Tongue (tissue), 1 donor: ENCODE measurements at regions not wholly inside any gene's neighbourhood (a gene's known extent, or its start where the extent isn't known, plus 50 kb on each side); places are given as distances from the start of the nearest gene placed in this dataset.
A peak's percentile ranks its signal among the peaks of the same experiment; 100 is the strongest.

ENCODE experiments used
- DNase-seq: peaks from one replicate; pipeline ENCODE4 v3.0.0-alpha.2; 2015

DNA sequence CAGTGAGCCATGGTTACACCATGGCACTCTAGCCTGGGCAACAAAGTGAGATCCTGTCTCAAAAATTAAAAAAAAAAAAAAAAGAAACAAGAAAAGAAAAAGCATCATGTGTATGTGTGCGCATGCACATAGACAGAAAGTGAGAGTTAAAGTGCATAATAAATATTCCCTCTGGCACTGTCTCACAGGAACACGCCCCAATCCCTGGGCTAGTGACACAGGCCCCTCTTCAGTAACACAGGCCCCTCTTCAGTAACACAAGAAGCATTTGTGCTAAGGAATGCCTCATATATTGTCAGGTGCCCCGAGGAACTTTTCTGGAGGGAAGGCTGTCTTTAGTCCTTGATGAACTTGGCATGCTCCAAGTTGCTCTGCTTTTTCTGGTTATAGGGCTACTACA is 57.5 kb downstream of the RPL27A start:
- DNase-seq, result no peak

DNA sequence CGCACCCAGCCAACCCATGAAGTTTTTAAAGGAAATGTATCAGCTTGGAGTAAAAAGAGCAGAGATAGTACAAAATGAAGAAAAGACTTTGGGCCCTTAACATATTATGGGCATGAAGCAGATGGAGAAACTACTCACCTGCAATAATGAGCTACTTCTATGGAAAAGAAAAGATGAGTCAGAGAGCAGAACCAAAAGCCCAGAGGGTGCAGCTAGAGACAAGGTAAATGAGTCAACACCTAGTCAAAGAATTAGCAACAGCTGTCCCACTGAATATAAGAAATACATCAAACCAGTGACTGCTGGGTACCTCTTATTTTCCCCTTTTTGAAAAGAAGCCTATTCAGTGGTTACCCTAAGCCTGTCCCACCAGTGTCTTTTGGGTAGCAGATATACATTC is 61.8 kb downstream of the RPL27A start:
- no peak for DNase-seq

DNA sequence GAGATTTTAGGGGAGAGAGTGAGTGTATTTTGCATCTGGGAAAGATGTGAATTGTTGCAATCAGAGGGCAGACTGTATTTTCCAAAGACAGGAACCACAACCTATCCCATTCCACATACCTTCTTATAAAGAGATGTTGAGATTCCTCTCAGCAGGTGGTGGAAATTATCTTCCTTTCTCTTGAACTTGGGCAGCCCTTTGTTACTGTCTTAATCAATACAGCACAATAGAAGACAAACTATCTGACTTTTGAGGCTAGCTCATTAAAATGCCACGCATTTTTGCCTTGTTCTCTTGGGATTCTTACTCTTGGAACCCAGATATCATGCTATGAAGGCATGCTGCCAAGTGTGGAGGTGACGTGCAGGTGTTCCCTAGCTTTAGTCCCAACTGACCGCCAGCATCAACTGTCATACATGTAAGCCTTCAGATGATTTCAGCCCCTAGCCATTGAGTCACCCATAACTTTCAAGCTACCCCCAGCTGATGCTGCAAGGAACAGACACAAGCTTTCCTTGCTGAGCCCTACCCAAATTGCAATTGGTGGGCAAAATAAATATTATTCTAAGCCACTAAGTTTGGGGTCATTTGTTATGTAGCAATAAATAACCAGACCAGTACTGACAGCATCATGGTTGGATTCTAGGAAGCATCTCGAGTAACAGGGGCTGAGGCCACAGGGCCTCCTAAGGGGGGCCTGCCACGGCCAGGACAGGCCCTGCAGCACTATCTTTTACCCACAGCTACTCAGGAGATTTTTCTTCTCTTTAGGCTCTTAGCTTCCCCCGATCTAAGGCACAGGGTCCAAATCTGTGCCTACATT is 63.0 kb downstream of the RPL27A start:
- DNase-seq, result no peak

DNA sequence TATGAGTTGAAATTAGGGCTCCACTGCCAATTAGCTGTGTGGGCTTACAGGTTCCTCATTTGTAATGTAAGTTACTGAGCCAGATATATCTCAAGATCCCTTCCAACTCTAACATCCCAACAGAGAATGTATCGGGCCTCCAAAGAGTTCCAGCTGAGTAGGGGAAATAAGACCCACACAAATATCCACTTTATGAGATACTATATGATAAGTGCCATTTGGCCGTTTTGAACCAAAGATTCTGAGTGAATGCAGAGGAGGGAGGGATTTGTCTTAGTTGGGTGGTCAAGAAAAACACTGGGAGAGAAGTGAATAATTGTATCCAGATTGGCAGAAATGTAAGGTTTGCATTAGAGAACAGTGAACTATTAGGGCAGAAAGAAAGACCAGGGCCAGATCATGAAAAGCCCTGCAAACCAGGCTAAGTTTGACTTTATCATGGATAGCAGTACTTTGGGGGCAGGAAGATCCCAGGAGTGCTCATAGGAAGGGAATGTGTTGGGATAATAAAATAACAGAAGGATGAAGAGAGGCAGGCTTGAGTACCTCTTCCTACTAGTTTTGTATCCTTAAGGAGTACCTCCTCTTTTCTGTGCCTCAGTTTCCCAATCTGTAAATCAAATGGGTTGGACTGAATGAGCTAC is 63.9 kb downstream of the RPL27A start:
- no peak for DNase-seq

DNA sequence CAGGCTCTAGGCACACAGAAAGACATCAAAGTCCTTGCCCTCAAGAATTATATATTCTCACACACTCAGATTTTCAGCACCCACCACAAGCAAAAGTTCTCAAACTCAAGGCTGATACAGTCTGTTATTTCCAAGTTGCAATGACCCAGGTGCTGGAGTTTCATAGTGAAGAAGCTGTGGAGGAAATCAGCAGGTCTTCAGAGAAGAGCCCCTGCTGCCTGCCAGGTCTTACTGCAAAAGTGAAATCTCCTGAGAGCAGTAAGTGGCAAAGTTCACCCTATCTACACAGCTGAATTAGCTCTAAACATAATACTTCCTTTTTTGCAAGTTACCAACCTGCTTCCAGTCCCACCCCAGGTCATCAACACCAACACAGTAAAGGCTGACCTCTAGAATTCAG is 64.6 kb downstream of the RPL27A start:
- DNase-seq, result no peak

DNA sequence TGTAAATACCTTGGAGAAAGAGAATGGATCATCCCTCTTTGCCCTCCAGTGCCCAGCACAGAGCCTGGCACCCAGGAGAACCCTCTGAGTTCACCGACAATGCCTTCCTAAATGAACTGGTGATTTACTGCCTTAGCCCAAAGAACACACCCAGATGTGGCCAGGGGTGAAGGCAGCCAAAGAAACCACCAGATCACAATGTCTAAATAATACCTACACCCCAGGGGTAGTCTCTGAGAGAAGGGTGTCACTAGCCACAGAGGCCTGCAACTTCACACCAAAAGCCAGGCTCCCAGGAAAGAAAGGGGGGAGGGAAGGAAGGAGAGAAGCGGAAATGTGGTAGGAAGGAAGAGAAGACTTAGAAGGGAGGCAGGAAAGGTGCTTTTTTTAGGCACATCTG is 65.7 kb downstream of the RPL27A start:
- DNase-seq, result no peak

DNA sequence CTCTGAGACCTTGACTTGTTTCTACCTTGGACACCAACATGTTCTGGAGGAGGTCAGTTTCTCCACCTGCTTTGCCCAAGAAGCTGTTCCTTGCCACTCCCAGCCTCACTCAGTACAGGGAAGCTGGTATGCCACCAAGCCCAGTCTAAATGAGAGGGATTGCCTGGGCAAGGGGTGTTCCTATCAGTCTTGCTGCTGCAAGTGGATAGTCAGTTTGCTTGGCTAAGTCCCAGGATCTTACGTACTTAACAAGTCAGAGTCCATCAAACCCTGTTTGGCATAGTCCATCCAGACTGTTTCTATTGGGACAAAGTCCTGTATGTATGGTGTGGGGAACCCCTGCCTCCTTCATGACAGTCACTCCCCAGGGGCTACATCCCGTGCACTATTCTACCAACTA is 66.6 kb downstream of the RPL27A start:
- no peak for DNase-seq

DNA sequence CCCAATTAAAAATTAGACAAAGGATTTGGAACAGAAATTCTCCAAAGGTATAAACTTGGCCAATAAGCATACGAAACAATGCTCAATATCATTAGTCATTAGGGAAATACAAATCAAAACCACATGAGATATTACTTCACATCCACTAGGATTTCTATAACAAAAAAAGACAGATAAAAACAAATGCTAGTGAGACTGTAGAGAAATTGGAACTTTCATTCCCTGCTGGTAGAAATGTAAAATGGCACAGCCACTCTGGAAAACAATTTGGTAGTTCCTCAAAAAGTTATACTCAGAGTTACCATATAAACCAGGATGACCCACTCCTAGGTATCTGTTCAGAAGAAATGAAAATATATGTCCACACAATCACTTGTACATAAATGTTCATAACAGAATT is 71.6 kb downstream of the RPL27A start:
- DNase-seq, result no peak

DNA sequence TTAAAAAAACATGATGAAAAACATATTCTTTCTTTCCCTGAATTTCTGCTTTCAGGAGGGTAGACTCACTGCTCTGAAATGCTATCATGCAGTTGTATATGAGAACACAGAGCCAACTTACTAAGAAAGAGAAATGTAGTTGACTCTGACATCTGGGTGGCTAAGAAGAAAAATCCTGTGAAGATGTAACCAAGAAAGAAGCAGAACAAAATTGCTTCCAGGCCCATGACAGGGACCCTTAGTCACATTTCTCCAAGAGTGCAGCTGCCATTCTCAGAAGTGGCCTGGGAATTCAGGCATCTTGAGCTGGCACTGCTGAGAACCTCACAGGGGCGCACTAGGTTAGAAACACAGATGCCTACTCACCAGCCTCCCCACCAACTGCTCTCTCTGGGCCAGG is 73.6 kb downstream of the RPL27A start:
- DNase-seq, result peak; percentile 70

DNA sequence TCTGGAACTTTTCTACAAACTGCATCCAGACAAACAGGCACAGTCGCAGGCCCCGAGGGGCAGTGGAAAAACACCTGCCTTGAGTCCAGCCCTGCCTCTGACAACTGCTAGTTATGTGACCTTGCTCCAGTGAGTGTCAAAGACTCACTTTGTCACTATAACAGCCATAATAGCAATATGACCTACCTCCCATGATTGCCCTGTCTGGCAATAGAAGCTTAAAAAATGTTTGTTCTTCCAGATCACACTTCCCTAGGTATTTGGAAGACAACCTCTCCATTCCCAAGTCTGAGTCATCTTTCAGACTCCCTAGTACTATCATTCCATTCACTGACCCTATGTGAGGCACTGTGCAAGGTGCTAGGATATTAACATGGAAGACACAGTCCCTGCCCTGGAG is 74.5 kb downstream of the RPL27A start:
- DNase-seq, result no peak

DNA sequence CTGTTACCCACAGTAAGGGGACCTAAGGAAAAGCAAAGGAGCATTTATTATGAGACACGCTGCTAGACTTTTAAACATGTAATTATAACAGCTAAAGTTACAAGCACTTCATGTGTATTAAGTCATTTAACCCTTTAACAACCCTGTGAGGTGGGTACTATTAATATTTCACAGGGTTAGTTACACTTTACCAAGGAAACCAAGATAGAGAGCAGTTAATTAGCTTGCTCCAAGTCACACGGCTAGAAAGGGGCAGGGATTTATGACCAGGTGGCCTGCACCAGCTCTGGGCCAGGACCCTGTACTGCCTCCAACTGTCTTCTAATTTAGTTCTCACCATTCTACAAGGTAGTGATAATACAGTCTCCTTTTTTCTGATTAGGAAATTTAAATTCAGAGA is 74.9 kb downstream of the RPL27A start:
- no peak for DNase-seq

DNA sequence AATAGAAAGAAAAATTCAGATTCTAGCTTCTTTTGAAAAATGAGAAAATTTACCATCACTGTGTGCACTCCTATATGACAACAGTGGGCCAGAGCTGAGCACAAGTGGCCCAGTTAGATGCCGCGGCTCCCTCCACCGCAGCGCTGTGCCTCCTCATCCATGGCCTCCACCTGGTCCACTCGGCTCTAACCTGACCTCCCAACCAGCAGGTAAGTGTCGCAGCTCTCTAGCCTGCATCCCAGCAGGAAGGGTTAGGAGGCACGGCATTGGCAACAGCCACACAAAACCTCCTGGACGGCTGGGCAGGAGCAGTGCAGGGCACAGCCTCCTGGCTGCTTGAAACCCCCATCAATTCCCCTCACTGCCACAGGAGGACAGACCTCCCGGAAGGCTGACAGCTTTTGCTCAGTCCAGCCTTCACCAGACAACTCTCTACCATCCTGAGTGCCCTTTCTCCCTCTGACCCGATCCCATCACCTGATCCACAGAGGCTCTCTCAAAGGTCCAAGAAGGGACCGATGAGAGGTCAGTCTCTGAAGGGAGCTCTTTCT is 76.1 kb downstream of the RPL27A start:
- no peak for DNase-seq

DNA sequence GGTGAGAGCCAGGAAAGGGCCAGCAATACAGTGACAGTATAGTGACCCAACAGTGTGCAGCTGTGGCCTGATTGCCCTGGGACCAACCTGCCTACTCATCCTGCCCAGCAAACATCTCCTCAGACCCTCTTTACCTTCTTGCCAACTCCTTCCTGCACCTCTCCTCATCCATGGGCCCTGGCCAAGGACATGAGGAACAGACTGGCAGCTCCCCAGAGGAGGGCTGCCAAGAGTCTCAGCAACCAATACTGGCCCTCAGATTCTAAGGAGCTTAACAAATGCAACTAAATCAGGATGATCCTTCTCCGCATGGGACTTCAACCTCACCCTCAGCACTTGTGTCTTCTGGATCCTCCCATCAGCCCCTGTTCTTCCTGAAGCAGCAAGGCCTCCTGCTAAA is 77.0 kb downstream of the RPL27A start:
- DNase-seq, result peak; percentile 58

DNA sequence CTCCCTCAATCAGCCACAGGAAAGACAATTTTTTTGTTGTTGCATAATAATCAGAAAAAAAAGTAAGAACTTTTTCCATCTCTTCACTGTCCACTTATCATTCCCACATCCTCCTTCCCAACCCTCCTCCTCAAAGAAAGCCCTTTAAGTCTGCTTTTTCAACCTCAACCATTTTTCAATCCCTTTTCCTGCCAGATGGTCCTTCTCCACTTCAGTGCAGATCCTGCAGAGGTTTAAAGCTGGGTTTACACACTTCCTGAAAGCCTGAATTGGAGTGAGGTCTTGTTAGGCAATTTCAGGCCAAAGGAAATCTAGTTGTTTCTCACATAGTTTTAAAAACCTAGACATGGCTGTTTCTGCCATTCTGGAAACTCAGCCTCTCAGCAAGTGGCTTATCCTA is 78.3 kb downstream of the RPL27A start:
- DNase-seq, result no peak

DNA sequence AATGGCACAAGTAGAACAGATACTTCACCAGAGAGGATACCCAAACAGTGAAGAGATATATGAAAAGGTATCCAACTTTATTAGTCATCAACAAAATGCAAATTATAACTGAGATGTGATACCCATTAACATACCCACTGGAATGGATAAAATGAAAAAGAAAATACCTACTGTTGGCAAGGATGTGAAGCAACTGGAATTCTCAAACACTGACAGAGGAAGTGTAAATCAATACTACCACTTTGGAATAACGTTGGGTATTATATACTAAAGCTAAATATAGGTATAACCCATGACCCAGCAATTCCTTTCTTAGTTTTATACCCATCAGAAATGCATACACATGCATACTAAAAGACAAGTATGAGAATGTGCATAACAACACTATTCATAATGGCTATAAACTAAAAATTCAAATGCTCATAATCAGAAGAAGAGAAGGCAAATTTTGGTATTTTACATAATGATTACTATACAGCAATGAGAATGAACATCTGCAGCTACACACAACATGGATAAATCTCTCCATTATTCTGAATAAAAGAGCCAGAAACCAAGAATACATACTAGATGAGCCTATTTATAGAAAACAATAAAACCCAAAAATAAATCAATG is 80.6 kb downstream of the RPL27A start:
- no peak for DNase-seq

DNA sequence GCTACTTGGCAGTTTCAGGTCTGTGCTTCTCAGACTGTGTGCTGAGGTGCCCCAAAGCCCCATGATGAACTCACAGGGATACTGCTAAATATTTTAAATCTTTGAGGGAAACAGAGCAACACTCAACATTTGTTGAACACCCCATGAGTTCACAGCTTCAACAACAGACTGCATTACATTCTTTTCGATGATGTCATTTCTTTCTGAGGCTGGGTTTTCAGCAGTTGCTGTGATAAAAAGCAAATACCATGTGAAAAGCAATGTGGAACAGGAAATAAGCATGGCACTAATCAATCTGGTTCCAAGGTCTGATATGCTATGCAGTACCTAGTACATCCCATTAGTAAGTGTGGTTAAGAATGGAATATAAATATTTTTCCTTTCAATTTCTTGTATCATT is 82.7 kb downstream of the RPL27A start:
- DNase-seq, result peak; percentile 45

DNA sequence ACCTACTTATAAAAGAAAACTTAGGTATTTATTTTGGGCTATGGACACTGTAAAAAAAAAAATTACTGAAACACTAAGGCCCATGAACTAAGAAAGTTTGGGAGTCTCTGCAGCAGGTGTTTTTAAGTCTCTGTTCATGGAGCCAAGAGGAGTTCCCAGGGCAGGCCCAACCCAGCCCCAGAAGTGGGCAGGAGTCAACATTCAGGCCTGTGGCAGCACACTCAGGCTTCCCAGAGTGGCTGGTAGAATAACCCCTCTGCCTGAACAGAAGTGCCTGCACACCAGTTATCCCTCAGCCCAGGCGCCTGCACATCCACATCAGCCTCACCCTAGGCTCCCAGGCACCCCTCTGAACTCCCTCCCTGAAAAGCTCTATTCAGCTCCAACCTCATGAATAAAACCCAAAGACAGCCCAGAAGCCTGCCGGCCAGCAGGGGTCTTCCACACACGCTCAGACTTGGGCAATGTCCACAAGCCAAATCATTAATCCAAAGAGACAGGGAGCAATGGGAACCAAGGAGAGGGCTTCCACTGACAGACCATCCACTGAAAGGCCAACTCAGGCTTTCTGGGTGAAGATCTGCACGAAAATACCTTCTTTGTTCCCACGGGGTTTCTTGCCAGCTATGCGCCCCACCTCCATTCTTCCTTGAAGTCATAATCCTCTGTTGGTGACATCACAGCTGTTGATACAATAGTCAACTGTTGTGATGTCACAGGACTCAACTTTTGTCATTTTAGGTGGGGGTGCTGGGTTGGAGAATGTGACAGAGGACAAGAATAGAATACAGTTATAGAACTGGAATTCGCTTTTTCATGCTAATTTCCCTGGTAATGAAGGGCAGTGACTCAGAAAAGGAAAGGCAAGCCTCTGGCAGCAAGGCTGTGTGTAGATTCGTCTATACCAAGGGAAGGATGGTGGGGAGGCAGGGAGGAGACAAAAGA is 83.7 kb downstream of the RPL27A start:
- peak; percentile 45 for DNase-seq

DNA sequence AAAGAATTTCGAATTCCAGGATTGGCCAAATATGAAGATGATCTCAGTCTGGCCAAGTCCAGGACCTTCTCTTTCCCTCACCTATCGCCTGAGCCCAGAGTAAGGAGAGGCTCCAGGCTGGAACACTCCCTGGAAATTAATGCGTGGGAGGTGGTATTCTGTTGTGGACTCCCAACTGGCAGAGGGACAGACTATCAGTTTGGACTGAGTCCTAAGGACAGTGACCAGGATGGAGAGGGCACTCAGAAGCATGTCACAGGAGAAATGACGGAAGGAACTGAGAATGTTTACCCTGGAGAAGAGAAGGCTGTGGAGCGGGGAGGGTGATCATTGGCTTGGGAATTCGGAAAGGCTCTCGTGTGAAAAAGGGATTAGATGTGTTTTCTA is 84.4 kb downstream of the RPL27A start:
- DNase-seq, result no peak

DNA sequence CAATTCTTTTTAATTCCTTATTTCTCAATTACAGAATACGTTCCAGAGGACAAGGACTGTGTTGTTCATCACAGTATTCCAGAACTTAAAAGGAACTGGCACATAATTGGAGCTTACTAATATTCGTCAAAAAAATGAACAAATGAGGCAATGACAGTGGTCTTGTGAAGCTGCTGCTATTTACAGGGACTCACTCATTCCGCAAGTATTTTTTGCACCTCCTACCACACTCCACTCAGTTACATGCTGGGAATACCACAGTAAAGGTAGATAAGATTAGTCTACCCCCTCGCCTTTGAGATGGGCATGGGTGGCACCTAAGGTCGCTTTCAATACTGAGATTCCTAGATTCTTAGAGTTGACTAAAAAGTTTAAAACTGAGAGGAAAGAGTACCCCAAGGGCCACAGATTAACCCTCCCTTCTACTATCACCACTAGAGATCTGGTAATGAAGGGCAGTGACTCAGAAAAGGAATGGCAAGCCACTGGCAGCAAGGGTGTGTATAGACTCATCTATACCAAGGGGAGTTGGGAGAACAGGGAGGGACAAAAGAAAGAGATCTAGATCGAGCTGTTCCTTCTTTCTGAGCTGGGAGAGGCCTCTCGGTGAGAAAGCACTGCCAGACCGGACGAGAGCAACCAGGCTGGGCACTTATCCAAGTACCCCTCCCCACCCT is 85.0 kb downstream of the RPL27A start:
- no peak for DNase-seq

DNA sequence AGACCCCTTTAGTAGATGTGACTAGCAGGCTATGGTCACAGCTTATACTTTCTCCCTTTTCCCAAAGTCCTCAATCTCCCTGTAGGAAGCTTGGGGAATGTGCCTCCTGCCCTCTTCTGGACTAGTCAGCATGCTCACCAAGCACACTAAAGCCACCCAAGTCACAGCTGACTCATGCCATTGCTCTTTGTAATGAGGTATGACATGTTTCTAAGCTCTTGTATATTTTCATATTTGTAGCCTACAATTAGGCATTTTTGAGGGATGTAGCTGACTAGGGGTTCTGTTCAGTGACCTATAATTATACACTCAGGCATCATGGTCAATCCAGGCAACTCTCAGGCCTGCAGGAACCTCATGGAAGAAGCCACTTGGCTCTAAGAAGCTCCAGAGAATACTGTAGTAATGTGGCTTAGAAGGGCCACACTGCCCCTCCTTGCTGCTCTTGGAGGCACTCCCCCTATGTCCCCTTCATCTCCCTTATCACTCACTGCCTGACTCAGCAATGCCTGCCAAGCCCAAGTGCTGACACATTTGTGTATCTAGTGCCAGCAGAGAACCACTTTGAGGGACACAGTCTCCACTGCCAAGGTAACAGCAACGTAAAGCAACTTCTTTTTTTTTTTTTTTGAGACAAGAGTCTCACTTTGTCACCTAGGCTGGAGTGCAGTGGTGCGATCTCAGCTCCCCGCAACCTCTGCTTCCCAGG is 86.2 kb downstream of the RPL27A start:
- no peak for DNase-seq
